ENCODE measurements at regions not wholly inside any gene's neighbourhood (a gene's known extent, or its start where the extent isn't known, plus 50 kb on each side); places are given as distances from the start of the nearest gene placed in this dataset.

DNA sequence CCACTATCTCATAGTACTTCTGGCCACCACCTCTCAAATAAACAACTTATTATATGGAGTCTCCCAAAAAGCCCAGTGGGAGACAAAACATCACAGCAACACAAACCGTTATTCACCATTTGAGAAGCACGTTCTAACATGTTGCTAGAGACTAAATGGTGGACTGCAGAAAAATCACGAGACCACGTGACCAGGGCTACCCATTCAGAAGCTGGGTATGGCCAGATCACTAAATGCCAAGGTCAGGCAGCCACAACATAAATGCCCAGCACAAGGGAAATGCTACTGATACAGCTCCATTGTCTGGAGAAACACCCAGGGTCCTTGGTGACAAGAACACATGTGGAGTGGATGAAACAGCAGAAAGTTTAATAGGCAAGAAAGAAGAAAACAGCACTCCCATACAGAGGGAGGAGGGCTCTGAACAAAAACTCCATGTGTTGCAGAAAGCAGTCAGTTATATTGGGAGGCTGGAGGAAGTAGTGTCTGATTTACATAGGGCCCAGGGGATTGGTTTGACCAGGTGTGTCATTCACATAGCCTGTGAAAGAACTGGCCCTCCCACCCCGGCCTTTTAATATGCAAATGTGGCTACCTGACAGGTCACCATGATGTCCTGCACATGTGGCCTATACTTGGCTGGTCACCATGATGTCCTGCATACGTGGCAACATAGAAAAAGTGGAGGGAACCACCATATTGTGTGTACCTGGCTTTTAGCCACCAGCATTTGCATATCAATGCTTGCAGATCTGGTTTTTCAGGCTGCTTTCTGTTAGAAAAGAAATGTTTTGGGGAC lies 97.2 kb downstream of the TRIM36 start:
- TF ChIP-seq POLR2A (IDR thresholded peaks at IDR 0.05), result no peak
- TF ChIP-seq, protein P1, sequence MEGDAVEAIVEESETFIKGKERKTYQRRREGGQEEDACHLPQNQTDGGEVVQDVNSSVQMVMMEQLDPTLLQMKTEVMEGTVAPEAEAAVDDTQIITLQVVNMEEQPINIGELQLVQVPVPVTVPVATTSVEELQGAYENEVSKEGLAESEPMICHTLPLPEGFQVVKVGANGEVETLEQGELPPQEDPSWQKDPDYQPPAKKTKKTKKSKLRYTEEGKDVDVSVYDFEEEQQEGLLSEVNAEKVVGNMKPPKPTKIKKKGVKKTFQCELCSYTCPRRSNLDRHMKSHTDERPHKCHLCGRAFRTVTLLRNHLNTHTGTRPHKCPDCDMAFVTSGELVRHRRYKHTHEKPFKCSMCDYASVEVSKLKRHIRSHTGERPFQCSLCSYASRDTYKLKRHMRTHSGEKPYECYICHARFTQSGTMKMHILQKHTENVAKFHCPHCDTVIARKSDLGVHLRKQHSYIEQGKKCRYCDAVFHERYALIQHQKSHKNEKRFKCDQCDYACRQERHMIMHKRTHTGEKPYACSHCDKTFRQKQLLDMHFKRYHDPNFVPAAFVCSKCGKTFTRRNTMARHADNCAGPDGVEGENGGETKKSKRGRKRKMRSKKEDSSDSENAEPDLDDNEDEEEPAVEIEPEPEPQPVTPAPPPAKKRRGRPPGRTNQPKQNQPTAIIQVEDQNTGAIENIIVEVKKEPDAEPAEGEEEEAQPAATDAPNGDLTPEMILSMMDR (IDR thresholded peaks at IDR 0.05), result no peak
- intact Hi-C loops (cut with DNase I; ENCODE audit: low total_unique reads), result no loop called here
- Histone ChIP-seq H3K9me3 (no peaks in the 10 kb centered on the region), H3K27ac (no peak overlapping the region), H3K4me1 (no peaks in the 10 kb centered on the region), H3K27me3 (no peaks in the 10 kb centered on the region), H3K4me3 (no peak overlapping the region), H3K36me3 (no peaks in the 10 kb centered on the region)
- peak in 1 of 2 donors; percentile 35 for DNase-seq
- 74 to 79% (median 77%) methylated on average over 6 of the region's 6 CpGs for WGBS, 5 donors

DNA sequence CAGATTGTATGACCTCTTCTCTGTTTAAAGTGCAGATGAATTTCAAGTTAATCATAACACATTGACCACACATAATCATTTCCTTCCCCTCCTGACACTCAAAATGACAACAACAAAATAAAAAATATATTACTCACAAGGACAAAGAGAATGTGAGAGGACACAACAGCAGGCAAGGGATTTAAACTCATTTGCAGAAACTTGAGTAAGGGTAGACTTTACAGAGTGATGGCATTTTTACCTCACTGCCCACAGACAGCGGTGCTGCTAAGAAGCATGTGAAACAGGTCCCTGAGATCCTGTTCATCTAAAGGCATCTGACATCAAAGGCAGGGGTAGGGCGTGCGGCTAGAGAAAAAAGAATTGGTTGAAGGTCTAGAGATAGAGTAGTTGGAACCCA lies 99.0 kb downstream of the TRIM36 start:
- H3K4me1 ChIP-seq, result no peaks in the 10 kb centered on the region
- no peaks in the 10 kb centered on the region for H3K9me3 ChIP-seq
- no peaks in the 10 kb centered on the region for H3K27me3 ChIP-seq
- WGBS, 5 donors, result 75 to 84% (median 80%) methylated on average over 3 of the region's 3 CpGs
- H3K36me3 ChIP-seq, result no peaks in the 10 kb centered on the region
- H3K4me3 ChIP-seq, result no peak overlapping the region
- DNase-seq, result no peak
- H3K27ac ChIP-seq, result no peak overlapping the region
- intact Hi-C loops (cut with DNase I; ENCODE audit: low total_unique reads), result no loop called here
- TF ChIP-seq EP300 (IDR thresholded peaks at IDR 0.05) (no peak), POLR2A (IDR thresholded peaks at IDR 0.05) (no peak), POLR2AphosphoS5 (IDR thresholded peaks at IDR 0.05) (no peak)
- TF ChIP-seq, protein P1 (IDR thresholded peaks at IDR 0.05), result no peak

DNA sequence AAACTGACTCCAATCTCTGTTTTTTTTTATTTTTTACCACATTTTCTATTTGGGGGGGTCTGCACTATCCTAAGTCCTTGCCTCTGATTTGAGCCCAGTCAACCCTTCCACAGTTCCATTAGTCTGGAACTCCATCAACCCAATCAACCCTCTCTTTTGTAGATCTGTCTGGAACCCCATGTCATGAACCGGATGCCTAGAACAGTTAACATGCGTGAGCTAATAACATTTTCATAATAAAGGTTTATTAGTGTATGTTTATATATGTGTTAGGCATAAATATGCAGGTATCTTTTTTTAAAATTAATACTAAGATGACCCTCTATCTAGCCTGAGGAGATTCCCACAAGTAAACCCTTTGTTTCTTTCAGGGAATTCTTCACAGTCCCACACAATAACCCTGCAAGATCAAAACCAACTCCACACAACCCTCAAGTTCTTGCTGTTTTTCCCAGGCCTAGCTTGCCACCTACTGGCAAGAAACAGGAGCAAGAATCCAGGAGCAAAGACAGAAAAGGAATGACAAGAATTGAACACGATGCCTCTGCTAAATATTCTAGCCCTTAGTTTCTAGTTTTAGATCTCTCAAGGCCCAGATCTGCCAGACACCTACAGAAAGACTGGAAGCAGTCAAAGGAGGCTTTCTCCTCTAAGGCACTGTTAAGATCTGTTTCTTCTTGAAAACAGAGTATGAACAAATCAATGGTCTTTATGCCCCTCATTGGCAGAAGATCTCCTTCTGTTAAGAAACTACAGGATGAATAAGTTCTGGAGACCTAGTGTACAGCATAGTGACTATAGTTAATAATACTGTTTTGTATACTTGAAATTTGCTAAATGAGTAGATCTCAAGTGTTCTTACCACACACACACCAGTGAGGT lies 100.4 kb downstream of the TRIM36 start:
- Histone ChIP-seq H3K9me3 (no peaks in the 10 kb centered on the region), H3K36me3 (no peaks in the 10 kb centered on the region), H3K4me3 (no peak overlapping the region), H3K4me1 (no peaks in the 10 kb centered on the region), H3K27ac (no peak overlapping the region), H3K27me3 (no peaks in the 10 kb centered on the region)
- TF ChIP-seq, protein P1 (IDR thresholded peaks at IDR 0.05), result peak in 5 of 7 experiments; percentile 21 to 50 (median 41)
- no peak for TF ChIP-seq POLR2A (IDR thresholded peaks at IDR 0.05)
- 61 to 64% (median 62%) methylated on average over 3 of the region's 3 CpGs for WGBS, 5 donors
- intact Hi-C loops (cut with DNase I; ENCODE audit: low total_unique reads), result no loop called here
- DNase-seq, result peak; percentile 26 to 76

DNA sequence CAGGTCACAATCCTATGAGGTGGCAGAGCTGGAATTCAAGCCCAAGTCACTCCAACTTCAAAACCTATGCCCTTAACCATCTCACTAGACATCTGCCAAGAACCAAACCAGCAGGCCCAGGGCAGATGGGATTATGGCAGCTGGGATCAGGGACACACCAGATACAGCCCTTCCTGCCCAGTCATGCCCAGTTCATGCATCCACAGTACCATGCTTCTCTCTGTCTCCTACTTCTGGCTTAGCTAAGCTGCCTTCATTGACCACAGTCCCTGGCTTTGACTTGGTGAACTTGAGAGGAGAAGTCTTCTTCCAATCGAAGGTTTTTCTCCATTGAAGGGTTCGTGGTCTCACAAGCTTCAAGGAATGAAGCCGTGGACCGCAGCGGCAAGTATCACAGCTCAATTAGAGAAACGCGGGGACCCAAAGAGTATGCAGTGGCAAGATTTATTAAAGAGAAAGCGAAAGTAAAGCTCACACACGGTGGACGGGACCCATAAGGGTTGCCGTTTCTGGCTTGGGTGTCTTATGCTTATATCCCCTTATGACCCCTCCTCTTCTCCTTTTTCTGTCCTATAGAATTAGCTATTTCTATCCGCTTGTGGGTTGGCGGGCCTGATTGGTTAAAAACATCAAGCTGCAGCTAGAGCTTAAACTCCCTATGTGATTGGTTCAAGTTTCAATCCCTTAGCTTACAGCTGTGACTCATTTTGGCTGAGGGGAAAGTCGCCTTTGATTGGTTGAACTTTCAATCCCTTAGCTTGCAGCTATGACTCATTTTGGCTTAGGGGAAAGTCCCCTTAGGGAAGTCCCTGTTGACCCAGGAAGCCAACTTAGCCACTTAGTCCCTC lies 101.2 kb downstream of the TRIM36 start:
- DNase-seq, result peak in 1 of 2 donors; percentile 14
- H3K4me1 ChIP-seq, result no peaks in the 10 kb centered on the region
- H3K27me3 ChIP-seq, result no peaks in the 10 kb centered on the region
- no peak for TF ChIP-seq POLR2A (IDR thresholded peaks at IDR 0.05)
- TF ChIP-seq, protein P1 (IDR thresholded peaks at IDR 0.05), result no peak
- no peak for TF ChIP-seq EP300 (IDR thresholded peaks at IDR 0.05)
- no peak for TF ChIP-seq POLR2AphosphoS5 (IDR thresholded peaks at IDR 0.05)
- H3K36me3 ChIP-seq, result no peaks in the 10 kb centered on the region
- H3K27ac ChIP-seq, result no peak overlapping the region
- intact Hi-C loops (cut with DNase I; ENCODE audit: low total_unique reads), result no loop called here
- no peak overlapping the region for H3K4me3 ChIP-seq
- no peaks in the 10 kb centered on the region for H3K9me3 ChIP-seq
- WGBS, 5 donors, result 82 to 90% (median 85%) methylated on average over 14 of the region's 14 CpGs
